DMS153 treated with DMSO at 0.1 percent for 48 hours (cell line): ENCODE measurements at regions not wholly inside any gene's neighbourhood (a gene's known extent, or its start where the extent isn't known, plus 50 kb on each side); places are given as distances from the start of the nearest gene placed in this dataset.
A peak's percentile ranks its signal among the peaks of the same experiment; 100 is the strongest.

ENCODE experiments used
- DNase-seq: peaks from one replicate; lab custom pipeline; 2025; ENCODE audit not compliant: unreplicated experiment; lab: John Stamatoyannopoulos, UW

DNA sequence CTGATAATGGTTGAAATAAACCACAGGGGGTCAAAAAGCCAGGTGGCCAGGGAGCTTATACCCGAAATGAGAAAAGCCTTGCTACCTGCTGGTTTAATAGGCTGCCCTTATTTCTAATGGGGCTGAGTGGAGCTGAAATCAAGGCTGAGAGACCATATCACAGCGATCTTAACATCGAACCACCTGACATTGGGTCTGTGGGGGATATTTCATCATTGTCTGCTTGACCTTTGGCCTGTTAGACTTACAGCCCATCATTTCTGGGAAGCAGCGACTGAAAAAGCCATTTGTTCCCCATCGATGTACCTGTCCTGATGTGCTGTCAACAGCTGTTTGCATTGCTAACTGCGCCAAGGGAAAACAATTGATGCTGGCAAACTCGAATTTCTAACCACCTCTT is 199.7 kb upstream of the SLC14A2 start:
- peak; percentile 93 for DNase-seq

DNA sequence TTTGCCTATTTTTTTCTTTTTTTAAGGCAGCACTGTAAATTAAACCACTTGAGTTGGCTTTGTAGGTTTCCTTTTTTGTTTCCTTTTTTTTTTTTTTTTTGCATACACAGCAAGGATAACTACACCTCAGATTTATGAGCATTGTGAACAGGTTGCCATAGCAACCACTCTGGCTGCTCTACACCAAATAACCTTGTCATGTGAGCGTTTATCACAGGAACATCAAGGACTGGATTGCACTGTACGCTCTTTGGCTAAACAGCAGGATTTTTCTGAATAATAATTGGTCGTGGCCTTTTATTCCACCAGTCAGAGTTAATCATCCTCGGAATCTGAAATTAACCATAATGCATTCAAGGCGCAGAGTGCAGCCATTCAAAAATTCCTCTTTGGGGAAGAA is 199.1 kb upstream of the SLC14A2 start:
- DNase-seq = peak; percentile 93

DNA sequence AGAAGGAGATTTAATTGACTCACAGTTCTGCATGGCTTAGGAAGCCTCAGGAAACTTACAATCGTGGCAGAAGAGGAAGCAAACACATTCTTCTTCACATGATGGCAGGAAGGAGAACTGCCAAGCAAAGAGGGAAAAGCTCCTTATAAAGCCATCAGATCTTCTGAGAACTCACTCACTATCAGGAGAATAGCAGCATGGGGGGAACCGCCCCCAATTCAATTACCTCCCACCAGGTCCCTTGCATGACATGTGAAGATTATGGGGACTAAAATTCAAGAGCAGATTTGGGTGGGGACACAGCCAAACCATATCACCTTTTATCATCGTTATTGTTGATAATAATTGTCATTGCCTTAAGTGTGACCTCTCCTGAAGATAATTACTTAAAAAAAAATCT is 197.9 kb upstream of the SLC14A2 start:
- no peak for DNase-seq

DNA sequence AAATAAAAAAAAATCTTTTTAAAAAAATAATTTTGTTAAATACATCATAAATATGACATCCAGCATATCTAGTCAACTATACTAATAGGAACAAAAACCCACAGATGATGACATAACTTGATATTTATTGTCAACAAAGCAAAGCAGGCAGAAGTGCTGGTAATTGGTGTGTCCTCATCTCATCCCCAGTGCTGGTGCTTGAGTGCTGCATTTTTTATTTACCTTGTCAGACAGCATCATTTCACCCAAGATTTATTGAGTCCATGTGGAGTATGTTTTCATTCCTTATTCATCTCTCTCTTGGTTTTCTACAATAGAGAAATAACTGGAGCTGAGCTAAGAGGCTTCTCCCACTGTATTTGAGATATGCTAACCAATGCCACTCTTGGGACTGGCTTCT is 191.6 kb upstream of the SLC14A2 start:
- peak; percentile 76 for DNase-seq

DNA sequence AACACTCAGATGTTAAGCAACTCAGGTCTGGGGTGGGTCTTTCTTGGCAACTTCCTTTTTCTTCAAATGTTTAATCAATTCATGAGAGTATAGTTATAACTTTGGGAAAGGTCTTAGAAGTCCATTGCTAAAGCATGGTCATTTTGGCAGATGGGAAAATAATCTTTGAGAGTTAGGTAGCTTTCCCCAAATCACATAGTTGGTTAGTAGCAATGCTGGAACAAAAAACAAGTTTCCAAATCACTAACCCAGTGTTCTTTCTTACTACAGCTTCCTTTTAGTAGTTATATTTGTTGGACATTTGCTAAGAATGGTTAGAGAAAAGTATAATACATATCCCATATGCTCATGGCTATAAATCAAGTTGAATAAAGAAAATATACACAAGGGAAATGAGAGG is 185.2 kb upstream of the SLC14A2 start:
- no peak for DNase-seq

DNA sequence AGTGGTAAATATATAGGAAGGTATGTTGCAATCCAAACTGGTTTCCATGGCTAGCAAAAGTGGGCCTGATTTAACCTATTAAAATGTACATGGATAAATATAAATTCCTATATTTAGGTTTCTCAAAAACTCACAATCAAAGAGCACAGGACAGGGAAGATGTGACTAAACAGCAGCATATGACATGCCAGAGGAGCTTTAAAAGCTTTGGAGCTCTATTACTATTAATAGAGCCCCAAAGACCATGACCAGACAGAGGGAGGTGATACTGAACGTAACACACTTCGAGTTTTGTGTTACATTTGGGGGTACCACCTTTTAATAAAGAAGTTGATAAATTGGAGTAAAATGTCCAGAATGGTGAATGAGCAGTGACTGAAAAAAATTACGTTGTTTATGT is 179.5 kb upstream of the SLC14A2 start:
- DNase-seq = no peak

DNA sequence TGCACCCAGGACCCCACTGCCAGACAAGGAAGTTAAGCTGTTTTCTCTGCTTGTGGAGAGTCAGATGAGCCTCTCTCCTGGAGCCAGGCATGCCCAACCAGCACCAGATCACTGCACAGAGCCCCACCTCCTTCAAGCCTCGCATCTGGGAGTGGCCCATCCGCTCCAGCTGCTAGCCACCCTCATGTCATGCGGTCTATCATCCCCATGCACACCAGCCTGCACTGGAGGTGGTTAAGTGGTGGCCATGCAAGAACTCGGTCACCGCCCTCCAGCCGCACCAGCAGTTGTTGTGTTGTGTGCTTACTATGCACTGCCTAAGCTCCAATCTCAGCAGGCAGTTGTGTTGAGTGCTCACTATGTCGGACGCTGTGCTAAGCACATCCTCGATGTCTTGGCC is 177.9 kb upstream of the SLC14A2 start:
- no peak for DNase-seq

DNA sequence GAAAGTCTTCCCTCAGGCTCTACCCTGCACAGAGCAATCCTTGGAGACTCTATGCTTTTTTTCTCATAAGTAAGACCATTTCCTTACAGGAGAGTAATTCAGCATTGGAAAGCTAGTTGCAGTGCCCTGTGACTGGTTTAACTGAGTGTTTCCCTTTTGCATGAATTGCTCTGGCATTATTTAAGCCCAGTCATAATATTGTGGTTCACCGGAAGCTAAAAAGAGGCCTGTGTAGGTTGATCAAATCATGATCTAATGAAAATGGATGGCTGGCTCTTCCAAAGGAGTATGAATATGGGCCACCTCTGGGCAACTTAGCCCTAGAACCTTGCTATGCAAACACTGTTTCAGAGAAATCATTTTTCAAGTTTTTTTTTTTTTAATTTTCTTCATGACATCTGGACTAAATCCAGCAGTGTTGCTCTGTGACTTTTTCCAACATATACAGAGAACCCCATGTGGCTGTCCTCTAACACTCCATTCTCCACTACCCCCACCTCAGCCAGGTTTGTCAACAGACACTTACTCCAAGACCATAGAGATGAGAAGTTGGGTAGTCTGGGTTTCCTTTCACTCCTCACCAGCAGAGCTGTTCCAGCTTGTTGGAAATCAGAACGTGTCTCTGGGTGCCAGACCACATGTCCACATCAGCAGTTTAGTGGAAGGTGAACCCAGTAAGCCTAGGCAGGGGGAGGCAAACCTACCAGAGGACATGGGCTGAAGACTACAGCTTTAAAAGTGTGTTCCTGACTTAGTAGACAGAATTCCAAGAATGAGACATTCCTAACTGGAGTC is 175.2 kb upstream of the SLC14A2 start:
- DNase-seq = no peak

DNA sequence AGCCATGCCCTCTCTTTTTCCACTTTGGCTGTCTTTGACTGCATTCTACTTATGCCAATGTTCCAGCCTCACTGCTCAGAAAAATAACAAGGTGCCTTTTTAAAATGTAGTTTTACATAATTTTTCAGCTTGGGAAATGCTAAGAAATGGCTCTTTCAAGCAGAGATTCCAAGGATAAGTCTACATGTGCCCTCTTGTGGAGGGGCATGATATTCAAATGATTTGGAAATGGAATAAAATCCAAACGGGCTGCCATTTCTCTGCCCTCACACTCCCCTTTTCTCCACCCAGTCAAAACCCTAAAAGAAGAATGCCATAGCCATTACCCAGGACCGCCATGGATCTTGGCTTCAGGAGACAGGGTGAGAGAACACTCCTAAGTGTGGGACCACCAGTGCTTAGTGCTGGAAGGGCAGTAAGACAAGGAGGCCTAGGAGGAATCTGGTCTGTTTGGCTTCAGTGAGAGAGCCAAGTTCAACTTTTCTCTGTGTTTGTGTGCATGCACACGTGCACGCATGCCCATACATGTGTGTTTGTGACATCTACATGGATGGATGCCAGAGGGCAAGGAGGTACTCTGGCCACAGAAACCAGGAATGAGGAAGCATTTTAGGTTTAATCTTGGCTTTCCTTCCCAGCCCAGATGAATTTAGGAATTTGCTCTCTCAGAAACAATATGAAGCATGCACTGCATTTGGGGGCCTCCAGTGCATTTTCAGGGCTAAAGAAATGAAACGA is 174.0 kb upstream of the SLC14A2 start:
- DNase-seq = peak; percentile 16

DNA sequence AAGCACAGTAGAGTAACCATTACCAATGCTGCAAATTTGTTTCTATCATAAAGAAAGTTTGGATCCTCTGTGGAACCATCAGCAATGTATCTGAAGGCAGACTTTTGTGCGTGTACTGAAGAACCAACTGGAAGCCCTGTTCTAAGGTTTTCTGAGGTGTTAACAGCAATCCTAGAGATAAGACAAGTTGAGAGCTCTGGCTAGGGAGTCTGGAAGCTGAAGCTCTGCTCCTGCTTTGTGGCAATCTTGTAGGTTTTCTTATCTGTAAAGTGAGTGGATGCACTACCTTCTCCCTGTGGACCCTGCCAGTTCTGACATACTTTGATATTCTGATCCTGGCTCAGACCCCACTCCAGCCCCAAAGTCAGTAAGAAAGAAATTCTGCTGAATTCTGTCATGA is 171.2 kb upstream of the SLC14A2 start:
- DNase-seq = no peak

DNA sequence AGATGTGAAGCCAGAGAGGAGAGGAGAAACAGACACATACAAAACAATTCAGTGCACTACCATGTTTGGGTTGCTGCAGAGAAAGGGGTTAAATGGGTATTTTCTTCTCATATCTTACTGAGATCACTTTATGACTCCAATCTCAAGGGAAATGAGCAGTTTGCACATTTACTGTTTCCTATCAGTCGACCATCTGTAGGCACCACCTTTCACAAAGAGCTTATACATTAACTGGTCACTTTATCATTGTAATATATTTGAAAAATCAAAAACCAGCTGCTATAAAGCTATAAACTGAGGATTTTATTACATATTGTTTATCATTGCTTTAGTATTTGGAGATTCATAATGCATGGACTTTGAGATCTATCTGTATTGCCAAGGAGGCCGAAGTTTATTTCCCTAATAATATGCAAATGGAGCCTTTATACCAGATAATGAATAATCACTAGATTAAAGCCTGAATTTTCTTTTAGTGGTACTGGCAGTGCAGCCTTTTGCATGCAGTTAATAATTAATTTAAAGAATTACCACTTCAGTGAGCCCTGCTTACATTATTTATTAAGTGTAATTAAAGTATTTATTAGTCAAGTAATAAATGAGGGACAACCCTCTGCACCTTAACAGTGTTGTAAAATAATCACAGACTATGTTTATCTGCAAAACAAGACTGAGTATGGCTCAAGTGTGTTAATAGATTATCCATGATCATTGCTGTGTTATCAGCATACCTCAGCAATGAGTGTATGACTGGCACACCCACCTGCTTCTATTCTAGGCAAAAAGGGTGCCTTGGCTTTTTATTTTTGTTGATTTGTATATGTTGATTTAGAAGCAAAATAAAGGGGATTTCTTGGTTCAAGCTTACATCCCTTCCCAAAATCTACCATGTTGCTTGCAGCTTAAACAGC is 167.7 kb upstream of the SLC14A2 start:
- no peak for DNase-seq

DNA sequence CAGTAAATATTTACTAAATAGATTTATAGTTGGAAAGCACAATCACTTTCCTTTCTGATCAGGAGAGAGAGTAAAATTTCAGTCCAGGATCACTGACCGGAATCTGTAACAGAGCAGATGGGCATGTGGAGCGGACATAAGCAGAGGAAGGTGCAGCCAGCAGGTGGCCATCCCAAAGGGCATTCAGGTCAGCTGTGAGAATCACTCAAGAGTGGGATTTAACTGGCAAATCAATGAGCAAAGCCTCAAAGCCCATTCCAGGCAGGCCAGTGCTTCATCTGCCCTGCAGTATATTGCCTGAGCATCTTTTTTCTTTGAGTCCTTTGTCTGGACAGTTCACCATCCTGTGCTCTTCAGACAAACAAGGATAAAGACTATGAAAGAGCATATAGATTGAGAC is 166.4 kb upstream of the SLC14A2 start:
- DNase-seq = no peak

DNA sequence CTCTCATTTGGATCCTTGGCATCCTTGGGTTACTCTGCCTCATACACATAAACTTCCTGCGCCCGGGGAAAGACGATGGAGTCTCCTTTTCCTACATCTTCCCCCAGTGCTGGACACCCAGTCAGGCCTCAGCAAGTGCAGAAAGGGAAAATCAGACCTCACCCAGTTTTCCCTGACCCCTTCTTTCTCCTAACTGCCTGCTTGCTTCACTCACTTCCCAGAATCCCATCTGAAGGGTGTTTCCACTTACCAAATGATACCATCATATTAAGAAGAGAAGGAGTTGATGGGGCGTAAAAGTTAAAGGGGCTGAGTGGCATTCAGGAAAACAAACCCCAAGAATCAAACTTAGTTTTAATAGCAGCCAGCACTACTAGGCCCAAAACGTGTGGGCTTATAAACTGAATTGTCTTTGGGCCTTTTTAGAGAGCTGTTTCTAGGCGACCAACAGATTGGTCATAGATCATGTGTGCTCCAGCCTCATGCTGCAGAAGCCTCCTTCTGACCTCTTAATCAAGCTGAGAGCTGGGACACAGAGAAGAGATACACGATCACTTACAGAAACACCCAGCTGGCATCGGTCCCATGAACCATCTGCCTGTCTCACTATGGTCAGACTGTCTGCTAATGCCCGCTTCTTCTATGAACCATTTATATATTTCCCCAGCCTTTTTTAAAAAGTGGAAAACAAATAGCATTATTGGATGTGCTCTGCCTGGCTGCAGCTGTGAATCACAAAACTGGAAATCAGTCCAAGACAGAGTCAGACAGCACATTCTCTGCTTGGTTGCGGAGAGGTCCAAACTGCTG is 165.7 kb upstream of the SLC14A2 start:
- no peak for DNase-seq

DNA sequence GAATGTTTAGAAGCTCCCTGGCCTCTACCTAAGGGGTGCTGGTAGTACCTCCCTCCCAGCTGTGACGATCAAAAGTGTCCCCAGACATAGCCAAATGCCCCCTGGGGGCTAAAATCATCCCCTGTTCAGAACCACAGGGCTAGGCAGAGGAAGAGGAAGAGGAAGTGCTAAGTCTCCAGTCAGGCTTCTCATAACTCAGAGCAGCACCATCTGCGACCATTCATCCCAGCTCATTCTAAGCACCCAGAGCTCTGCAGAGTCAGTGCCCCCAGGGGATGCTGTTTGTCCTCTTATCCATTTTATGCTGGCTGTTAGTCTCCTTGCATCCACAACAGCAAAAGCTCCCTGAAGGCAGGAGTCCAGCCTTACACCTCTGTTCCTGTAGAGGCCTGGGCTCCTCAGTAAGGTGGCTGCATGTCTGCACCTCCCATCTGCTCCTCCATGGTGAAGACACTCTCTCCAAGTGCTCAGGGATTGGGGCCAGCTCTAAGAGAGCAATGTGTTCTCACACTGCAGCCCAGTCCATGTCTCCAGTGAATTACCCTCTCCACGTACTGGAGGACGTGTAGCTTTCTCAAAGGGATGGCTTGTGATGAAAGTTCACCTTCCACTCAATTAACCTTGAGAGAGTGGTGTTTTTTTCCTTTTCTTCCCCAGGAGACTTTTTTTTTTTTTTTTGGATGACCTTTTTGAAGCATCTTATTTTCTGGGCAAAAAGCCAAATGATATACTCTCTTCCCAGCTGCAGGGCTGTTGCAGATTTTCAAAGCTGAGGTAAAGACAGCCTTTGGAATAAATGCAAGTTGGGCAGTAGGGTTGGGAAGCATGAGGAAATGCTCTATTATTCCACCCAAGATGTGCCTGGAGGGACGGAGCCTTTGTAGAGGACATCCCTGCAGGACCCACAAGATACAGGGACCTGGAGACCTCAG is 158.9 kb upstream of the SLC14A2 start:
- no peak for DNase-seq

DNA sequence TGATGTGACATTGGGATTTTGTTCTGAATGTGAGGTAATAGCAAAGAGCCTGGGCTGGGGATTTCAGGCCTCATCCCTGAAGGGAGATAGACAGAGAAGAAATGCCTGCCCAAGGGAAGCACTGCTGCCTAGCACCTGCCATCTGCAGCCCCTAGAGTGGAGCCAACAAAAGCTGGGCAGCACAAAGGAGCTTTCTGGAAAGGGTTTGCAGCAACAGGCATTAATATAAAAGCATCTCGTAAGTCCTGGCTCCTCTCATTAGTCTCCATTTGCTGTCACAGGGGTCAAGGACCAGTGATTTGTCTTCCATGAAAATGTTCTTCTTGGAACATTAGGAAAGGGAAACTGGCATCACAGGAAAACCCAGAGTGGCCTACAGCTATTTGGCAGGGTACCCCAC is 157.2 kb upstream of the SLC14A2 start:
- no peak for DNase-seq

DNA sequence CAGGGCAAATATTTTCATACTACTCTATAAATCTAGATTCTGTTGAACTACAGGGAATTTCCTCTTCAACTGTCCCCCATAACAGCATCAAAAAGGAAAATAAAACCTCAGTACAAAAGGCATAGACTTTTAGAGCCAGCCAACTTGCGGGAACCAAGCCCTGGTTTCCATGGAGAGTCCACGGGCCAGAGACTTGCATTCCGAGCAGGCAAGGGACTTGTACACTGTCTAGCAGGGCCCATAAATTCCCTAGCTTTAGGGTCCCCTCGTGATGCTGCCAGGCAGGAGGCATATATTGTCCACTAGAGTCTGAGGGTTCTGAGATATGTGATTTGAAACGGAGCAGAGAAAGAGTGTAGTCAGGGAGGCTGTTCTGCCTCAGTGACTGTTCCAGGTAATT is 153.1 kb upstream of the SLC14A2 start:
- DNase-seq = no peak

DNA sequence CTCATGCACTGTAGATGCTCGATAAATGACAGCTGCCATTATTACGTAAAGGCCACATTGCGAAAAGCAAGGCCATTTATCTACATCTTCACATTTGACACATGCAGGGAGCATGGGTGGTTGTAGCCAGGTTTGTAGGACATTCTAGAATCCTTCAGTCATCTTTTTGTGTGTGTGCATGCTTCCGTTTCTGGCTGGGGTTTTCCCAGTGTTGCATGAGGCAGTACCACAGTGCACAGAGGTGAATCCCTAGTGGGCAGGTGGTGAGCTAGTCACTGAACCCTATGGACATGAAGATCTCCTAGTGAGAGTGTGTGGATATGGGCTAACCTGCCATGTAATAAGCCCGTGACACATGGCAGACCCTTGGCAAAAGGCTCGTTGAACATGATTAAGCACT is 151.8 kb upstream of the SLC14A2 start:
- no peak for DNase-seq

DNA sequence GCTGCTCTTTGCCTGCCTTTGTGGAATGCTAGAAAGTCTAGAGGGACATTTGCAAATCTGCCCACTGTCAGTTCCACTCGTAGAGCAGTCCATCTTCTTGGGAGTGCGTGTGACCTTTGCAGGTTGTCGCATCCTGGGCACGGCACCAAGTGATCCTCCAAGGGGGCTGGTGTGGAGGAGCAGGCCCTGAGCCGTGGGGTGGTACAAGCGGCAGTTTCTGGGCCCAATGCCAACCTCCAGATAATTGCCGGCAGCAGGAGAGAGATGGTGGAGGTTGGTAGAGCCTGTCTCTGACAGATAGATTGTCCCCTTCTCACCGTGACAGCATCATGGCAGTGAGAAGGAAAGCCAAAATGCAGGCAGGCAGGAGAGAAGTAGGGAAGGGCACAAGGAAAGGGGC is 150.7 kb upstream of the SLC14A2 start:
- DNase-seq = peak; percentile 64

DNA sequence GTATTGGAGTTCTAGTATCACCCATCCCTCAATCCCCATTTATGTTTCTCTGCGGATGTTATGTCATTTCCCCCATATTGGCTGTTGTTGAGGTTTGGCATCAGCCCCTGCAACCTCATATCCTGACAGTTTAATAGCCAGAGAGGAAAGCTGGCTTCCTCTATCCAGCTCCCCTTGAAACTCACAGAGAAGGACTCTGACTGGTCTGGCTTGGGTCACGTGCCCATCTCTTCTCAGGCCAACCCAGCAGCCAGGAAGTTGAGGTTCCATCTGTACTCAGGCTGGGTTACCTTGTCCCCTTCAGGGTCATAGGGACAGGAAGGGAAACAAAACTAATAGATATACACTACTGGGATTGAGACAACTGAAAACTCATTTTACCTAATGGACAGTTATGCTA is 148.0 kb upstream of the SLC14A2 start:
- no peak for DNase-seq

DNA sequence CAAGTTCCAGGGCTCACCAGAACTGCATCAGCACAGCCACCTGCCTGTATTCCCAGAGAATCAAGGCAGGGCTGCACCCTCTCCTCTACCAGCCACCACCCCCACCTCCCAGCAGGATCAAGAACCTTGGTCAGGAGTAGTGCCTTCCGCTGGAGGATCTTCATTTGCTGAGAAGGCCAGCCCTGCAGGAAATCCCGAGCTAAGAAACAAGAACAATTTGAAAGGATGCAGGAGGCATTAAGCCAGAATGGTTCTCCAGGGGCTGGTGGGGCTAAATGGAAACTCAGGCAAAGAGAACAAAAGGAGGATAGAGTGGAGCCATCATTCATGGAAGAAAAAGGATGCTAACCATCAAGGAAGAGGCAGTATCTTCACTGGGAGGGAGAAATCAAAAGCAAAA is 147.3 kb upstream of the SLC14A2 start:
- DNase-seq = no peak
